Stimulated activated CD8-positive, alpha-beta memory T cell treated with anti-CD3 and anti-CD28 coated beads, Interleukin-15, amount 100 ng/mL, for 48 hours (primary cell): ENCODE measurements at regions not wholly inside any gene's neighbourhood (a gene's known extent, or its start where the extent isn't known, plus 50 kb on each side); places are given as distances from the start of the nearest gene placed in this dataset.

Experiments
- DNase-seq, 2 donors: peaks; one replicate each; pipeline ENCODE4 v3.0.0-alpha.2; 2020; ENCODE audit warnings: low read depth in 2 of 2

DNA sequence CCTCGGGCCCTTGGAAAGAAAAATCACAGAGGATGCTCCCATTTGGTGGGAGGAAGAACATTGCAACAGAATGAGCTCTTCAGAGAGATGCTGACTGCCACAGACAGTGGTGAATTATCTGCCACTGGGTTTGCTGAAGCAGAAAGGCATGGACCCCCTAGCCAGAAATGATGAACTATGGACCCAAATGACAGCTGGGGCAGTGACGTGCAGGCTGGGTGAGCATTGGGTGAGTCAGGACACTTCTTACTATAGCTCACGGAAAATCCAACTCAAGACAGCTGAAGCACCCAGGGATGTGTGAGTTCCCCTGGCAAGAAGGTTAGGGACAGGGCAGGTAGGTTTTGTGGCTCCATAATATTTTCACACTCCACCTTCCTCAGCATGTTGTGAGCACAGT is 993.2 kb downstream of the BCL11B start:
- no peak for DNase-seq

DNA sequence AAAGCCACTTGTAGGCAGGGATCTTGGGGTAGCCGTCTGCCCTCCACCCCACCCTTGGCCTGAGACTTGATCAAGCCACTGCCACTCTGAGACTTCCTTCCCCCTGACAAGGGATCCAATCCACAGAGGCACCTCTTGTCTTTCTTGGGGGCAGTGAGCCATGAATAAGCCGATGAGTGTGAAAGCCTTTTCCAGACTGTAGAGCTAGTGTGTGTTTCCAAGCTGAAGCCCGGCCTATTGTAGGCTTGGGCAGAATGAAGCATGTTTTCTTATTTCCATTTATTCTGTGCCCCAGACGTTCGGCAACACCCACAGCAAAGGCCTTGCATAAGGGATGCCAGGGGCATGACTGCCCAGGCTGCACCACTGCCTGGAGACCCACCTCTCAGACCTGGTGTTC is 991.6 kb downstream of the BCL11B start:
- no peak for DNase-seq

DNA sequence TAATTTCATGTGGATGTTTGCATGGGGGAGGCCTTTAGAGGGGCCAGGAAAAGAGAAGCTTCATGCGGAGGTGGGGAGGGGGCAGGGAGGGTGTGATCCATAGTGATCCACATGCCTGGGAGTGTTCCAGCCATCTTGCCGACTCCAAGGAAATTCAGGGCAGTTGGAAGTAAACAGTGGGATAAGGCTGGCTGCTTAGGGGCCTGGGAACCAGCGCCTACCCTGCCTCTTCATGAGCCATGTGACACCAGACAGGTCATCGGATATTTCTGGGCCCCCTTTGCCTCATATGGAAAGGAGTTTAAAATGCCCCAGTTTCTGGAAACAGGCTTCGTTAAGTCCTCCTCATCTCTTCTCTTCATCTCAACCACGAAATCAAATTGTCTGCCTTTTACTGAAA is 983.2 kb downstream of the BCL11B start:
- DNase-seq: no peak

GRCh38 chr14:98290596-98290995 is 981.4 kb downstream of the BCL11B start:
- no peak for DNase-seq

DNA sequence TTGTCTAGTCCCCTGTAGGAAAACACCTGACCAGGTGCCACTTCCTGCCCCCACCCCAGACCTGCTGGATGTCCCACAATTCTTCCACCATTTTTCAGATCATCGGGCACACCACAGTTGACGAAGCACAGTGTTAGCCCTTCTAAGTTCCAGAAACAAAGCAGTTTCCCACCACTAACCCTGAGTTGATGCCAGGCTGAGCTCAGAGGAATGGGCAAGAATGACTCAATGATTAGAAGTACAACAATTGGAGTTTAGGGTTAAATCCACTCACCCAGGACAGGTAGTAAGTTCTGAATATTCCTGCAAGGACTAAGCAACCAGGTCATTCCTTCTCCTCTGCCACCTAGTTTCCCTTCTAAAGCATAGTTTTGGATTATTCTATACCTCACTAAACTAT is 979.8 kb downstream of the BCL11B start:
- DNase-seq: no peak

GRCh38 chr14:98293576-98293975 is 978.4 kb downstream of the BCL11B start:
- DNase-seq: no peak

DNA sequence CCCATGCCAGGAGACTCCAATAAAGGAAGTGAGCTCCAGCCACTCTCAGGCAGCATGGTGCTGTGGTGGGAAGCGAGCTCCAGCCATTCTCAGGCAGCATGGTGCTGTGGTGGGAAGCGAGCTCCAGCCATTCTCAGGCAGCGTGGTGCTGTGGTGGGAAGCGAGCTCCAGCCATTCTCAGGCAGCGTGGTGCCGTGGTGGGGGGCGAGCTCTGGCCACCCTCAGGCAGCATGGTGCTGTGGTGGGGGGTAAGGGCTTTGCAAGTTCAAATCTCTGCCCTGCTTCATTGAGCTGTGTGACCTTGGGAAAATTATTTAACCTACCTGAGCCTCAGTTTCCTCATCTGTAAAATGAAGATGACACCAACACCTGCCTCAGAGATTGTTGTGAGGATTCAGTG is 975.1 kb downstream of the BCL11B start:
- no peak for DNase-seq

- no peak for DNase-seq
Observed at GRCh38 chr14:98297567-98297966, 974.4 kb downstream of the BCL11B start.

DNA sequence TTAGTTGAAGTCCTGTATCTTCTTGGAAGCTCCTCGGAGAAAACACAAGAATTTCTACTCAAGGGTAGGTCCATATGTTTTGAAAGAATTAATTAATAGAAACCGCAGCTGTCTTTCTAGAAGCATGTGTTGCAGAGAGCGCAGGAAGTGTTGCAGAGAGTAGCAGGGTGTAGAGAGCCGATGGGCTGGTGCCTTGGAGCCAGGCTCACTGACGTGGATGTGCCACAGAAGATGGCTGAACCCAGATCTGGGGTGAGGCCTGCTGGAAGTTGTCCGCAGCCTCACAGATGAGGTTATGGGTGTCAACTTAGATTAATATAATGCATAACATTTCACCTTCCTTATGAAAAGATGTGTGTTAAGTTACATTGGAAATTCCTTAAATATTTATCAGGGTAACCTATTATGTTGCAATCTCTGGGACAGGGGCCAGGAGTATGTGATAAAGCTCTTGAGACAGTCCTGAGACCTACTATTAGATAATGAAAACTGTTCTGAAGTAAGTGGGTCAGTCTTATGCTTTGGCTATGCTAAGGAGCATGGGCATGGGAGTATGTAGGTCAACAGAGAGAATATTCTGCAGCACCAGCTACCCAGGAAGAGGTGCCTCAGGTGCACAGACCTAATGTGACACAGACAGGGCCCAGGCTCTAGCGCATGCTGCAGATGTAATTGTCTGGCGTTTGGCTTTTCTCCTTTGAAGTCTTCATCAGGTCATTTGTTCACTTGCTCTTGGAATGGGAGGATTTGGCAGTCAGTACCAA is 973.3 kb downstream of the BCL11B start:
- DNase-seq: no peak

GRCh38 chr14:98301681-98302080 is 970.3 kb downstream of the BCL11B start:
- DNase-seq: no peak

GRCh38 chr14:98304574-98304973 is 967.4 kb downstream of the BCL11B start:
- DNase-seq: no peak

DNA sequence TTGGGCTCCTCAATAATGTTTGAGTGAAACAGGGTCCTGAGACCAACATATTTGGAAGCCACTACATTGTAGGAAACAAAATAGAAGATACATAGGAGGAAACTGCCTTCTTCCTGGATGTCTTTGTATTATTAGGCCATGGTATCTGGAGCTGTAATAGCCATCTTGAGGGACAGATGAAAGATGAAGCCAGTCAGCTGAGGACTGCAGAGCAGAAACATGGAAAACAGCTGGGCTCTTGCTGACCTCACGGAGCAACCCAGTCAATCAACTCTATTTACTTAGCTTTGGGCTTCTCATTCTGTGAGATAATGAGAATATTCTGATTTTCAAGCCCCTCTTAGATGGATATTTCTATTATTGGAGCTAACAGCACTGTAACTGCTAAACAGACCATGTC is 962.4 kb downstream of the BCL11B start:
- DNase-seq: no peak

GRCh38 chr14:98312006-98312405 is 960.0 kb downstream of the BCL11B start:
- DNase-seq: no peak

GRCh38 chr14:98321841-98322240 is 950.2 kb downstream of the BCL11B start:
- no peak for DNase-seq

GRCh38 chr14:98323836-98324235 is 948.2 kb downstream of the BCL11B start:
- no peak for DNase-seq

GRCh38 chr14:98325761-98326160 is 946.2 kb downstream of the BCL11B start:
- no peak for DNase-seq

- no peak for DNase-seq
Observed at GRCh38 chr14:98328496-98328895, 943.5 kb downstream of the BCL11B start.

GRCh38 chr14:98334186-98334585 is 937.8 kb downstream of the BCL11B start:
- DNase-seq: no peak

DNA sequence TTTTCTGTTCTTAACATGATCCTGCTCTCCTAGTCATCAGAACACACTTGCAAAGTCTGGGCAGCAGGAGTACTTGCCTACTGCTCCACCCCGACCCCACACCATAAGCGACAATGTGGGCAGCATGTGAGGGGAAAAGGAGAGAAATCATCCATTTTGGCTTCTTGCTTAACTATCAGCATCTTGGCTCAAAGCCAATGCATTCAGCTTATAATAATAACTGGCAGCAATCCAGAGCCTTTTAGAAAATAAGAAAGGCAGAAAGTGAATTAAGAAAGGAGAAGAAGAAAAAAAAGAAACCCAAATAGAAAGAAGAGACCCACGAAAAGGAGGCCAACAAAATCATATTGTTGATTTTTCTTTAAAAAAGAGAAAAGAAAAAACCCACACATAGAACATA is 930.8 kb downstream of the BCL11B start:
- no peak for DNase-seq

DNA sequence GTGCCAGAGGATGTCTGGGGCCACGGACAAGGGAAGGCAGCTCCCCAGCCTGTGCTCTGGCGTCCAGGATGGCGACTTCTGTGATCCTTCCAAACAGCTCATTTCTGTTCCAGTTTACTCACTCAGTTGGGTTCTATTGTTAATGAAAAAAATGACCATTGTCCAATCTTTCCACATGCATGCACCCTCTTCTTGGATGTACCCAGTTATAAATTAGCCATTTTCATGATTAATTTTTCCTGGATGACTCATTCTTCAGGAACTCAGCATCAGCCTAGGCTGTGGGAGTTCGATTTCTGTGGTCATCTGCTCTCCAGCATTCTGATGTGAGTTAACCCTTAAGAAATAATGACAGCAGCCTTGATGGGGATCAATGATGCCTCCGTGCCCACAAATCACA is 926.8 kb downstream of the BCL11B start:
- DNase-seq: no peak

GRCh38 chr14:98347686-98348085 is 924.3 kb downstream of the BCL11B start:
- DNase-seq: no peak

- DNase-seq: no peak
Observed at GRCh38 chr14:98348505-98348904, 923.5 kb downstream of the BCL11B start.

DNA sequence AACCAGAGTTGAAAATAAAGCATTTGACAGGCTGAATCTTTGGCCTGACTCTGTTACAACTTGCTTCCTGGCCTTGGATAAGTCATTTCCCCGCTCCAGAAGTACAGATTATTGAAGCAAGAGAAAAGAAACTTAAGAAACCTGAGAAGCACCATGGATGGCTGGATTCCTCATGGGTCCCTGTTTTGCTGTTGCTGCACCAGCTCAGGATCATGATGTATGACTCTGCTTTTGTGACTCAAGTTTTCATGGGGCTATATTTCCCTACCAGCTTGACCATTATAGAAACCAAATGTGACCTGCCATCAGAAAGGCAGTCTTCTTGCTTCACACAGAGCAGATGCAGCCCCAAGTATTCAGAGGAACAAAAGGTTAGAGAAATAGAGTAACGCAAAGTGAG is 921.8 kb downstream of the BCL11B start:
- DNase-seq: no peak

- DNase-seq: no peak
Observed at GRCh38 chr14:98364961-98365360, 907.0 kb downstream of the BCL11B start.
